Stimulated activated CD4-positive, alpha-beta T cell treated with anti-CD3 and anti-CD28 coated beads, TNF-alpha, amount 100 ng/mL, for 48 hours (primary cell): ENCODE measurements at regions not wholly inside any gene's neighbourhood (a gene's known extent, or its start where the extent isn't known, plus 50 kb on each side); places are given as distances from the start of the nearest gene placed in this dataset.

Experiments used
- DNase-seq, 3 donors: peaks; one replicate each; pipeline ENCODE4 v3.0.0-alpha.2; 2020; ENCODE audit warnings: low read depth in 3 of 3

DNA sequence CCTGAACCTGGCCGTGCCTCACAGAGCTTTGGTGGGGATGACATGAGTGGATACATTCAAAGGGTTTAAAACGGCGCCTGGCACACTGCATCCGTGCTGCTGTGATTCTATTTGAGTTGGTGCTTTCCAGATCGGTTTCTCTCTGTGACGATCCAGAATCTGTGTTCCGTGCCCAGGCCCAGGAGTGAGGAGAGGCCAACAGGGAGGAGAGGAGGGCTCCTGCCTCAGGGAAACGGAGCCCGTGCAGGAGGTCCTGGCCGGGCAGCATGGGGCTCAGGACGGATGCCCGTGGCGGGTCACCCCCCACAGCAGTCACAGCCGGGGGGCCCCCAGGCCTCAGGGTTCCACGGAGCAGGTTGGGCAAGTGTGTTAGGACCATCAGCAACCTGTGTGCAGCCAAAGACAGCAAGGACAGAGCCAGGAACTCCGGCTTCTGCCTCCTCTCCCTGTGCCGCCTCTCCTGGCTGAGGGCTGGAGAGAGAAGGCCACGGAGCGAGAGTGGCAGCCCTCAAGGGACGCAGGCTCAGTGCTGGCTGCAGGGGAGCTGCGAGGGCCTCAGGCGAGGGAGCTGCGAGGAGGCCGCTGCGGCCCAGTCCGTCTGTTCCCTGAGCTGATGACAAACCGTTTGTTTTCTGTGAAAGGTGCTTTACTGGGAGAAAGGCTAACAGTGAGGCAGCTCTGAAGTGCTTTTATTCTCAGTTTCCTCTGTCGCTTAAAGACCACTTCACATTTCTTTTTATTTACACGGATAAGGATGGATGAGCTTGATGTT lies 99.3 kb downstream of the METRNL start:
- DNase-seq = no peak

DNA sequence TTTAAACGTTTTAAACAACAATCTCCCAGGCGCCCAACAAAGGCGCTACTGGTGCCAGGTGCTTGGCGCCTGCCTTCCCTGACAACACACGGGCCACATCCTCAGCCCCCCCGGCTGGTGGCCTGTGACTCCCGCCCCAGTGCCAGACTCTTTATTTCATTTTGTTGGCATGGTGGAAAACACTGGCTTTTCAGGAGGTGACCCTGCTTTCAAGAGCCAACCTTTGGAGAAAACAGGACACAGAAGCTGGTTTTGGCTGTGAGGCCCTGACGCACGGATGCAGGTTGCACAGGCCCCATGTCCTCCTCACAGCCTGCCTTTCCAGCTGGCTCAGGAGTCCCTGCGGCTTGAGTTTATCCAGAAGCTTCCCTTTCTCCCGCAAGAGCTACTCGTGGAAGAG lies 100.0 kb downstream of the METRNL start:
- no peak for DNase-seq

DNA sequence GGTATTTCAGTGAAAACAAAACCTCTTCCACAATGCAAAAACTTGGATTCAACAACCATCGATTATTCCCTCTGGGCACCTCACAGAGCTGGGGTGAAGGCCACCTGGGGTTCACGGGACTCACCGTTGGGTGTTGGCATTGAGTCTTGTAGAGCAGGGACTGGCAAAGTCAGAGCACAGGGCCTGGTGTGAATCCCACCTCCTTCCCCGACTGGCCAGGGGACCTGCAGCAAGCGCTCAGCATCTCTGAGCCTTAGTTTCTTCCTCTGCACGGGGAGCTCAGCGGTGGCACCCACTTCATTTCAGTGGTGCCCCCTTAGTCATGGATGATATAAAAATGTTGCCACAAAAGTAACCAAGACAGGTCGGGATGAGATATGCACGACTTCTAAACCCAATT lies 100.4 kb downstream of the METRNL start:
- no peak for DNase-seq

DNA sequence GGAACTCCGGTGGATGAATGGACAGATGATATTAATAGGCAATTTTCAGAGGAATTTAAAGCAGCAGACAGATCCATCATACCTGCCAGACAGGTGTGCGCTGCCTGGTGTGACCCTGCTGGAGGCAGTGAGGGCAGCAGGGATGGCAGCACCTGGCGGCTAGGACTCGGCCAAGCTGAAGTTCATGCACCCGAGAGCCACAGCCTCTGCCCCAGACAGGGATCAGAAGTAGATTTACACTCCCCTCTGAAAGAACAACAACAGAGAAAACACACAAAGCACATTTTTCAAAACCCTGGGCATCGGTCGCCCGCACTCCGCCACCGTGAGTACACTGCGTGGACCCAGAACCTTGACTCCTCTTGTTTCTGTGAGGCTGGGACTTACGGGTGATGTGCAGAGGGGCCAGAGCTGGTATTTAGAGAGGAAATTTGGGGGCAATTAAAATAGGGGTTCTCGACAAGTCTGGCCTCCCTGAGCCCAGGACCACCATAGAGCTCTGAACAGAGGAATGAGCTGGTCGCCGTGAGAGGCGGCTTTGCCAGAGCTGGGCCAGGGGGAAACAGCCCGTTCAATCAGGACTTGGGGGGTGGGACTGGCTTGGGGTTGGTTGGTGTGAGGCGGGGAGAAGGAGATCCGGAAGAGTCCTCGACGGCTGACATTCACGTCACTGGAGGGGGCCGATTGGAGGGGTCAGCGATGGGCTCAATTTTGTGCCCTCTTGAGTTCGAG lies 101.0 kb downstream of the METRNL start:
- DNase-seq = no peak

DNA sequence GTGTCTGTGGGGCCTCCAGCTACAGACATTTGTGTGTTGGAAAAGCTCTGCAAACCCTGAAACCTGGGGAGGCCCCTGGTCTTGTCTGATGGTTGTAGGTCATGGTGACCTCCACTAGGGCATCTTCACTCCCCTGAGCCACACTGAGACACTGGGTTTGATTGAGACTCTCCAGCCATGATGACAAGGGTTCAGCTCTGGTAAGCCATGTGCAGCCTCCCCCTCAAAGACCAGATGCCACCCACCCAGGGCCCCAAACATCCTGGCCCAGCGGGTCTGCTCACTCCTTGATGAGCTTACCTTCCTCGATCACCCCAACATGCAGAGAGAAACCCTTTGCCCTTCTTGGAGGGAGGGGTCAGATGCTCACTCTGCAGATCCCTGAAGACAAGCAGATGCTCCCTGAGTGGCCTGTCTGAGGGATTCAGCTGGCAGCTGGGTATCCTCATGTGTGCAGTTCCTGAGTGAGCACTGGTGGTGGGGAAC lies 101.6 kb downstream of the METRNL start:
- DNase-seq = no peak

DNA sequence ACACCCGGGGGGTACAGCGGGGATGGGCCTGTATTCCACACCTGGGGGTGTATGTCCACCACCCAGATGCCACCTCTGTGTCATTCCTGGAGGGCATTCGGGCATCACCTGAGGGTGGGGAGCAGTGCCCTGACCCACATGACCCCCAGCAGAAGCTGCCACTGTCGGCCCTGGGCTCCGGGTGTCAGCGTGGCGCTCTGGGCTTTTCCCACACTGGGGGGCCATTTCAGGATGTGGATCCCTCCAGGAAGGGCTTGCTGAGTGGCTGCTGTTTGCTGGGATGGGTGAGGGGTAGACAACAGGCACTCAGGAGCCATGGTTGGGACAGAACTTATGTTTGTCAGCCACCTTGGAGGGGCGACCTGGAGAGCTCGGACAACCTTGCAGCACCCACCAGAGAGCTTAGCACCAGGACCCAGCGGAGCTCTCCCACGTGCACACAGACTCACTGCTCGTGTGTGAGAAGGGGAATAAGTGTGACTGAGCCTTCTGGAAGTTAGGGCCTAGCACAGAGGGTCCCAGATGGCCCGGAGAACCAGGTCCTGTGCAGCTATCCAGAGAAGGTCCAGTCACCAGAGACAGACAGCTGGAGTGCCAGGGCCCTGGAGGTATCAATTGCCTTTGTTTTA lies 102.7 kb downstream of the METRNL start:
- no peak for DNase-seq

DNA sequence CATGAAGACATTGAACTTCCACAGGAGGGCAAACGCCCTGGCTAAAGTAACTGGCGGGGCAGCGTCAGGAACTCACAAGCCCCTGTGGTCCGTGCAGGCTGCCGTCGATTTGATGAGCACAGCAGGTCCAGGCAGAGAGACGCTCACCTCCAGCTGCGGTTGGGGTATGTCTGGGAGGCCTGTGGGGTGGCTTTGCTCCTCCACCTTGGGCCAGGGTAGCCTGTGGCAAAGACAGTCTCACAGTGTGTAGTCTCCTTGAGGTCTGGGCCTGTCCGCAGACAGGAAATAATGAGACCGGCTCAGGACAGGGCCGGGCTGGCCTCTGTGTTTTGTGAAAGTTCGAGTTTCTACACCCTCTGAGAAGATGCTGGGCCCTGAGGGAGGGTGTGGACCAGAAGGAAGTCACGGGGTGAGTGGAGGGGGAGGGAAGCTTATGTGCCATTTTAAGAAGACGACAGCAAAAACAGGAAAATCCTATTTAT lies 103.3 kb downstream of the METRNL start:
- DNase-seq = no peak

DNA sequence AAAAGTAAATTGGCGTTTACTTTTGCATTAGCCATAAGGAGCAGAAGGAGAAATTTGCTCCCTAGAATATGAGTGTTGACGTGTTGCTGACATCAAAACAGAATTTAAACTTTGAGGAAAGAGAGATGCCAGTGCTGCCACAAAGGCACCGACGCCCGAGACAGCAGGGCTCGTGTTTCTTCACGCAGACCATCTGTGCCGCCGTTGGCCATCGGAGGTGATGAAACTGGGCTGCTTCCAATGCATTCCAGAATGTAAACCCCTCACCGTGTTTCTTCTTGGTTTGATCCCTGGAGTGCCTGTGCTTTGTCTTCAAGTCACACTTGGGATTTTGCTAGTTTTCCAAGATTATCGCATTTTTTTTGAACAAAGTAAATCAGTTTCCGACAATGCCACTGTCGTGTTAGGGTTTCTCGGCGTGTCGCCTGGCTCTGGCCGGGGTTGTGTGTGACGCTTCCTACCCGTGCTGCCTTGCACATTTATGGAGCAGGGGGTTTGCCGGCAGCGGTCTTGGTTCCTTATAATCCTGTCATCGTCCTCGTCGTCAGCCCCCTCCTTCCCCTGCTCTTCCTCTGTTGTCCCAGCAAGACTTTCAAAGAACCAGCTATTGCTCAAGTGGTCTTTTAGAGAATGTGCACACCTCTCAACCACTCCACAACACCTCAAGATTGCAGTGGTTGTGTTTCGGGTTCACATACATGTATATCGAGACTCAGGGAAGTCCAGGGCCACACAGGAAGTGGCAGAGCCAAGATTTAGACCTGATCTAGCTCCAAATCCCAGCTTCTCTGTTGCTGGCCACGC lies 103.9 kb downstream of the METRNL start:
- DNase-seq = no peak

DNA sequence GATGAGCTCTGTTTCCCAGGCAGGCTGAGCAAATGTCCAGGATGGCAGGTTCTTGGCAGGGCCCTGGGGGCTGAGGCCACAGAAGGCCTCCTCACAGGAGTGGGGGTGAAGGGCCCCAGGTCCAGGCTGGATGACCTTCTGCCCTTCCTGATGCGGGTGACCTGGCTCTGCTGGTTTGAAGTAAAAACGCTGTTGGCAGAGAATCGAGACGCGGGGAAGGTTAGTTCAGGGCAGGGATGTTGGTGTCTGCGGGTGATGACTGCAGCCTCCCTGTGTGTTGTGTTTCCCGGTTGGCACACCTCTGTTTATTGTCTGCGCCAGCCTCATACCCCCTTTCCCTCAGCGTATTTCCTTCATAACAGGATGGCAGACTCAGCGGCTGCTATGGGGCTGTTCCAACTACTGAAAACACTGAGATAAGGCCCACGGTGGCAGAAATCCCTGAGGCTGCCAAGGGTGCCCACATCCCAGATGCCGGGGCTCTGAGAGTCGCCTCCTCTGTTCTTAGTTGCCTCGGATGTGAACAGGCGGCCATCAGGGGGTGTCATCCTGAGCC lies 104.6 kb downstream of the METRNL start:
- DNase-seq = no peak

DNA sequence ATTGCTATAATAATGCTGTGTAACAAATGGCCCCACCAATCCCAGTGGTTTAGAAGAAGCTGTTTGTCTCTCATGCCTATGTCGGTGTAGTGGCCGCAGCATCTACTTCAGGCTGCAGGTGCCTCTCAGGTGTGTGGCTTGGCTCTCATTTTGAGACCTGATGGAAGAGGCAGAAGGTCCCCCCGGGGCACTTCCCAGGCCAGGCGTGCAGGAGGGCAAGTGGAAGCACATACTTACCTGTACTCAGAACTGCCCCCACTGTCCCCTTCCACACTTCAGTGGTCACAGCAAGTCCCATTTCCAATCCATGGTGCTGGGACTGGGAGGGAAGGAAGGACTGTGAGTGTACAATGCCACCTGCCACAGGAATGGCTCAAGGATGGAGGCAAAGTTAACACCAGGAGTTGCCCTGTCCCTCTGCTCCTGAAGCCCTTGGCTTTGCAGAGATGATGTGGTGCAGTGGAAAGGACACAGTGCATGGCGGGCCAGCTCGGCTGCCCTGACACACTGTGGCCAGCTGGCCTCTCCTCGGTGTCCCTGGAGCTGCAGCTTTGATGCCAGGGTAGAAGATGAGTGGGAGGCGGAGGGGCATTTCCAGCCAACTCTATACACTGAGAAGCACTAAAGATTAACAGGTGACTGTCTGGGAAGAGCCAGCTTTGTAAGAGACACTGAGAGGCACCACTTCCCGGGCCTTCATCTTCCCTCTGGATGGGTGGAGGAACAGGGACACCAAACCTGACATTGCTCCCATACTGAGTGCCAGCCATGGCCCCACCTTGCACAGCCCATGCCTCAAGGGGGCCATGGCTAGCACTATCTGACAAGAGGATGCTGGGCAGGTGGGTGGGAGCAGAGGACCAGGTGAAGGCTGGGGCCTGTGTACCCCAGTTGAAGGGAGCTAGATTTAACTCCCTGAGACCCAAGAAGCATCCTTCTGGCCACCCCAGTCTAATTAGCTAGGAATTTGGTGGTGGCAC lies 105.9 kb downstream of the METRNL start:
- DNase-seq = no peak

DNA sequence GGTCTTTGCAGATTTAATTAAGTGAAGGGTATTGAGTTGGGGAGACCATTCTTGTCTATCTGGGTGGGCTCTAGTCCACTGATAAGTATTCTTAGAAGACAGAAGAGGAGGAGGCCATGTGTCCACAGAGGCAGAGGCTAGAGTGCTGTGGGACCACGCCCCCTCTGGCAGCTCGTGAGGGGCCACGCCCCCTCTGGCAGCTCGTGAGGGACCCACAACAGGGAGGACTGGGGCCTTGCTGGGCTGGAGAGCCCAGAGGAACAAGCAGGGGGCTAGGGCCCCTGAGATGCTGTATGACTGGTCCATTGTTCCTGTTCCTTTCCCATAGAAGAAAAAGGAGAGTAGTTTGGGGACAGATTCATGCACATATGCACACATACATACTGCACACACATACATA lies 106.8 kb downstream of the METRNL start:
- DNase-seq = no peak

DNA sequence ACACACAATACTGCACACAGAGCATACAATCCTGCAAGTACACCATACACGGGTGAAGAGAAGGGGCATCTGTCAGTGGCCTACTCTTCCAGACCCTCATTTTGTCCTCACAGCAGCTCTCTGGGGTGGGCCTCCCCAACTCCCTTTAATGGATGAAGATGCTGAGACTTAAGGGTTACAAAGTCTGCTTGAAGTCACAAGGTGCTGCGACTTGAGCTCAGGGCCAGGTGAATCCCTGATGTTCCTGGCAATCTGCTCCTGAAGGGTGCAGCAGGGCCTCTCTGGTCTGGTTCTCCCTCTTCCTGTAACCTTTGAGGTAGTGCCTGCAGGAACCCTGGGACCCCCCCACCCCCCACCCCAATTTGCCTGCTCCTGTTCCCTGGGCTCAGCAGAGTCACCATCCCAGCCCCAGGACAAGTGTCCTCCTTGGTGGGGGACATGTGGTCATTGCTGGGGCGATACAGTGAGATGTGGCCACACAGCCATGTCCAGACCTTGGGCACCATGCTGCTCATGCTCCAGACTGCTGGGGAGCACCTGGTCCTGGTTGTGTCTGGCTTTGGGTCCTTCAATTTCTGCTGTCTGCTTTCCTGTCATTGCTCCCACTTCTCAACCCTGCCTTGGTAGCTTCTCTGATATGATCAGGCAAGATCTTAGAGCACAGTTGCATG lies 107.5 kb downstream of the METRNL start:
- no peak for DNase-seq

DNA sequence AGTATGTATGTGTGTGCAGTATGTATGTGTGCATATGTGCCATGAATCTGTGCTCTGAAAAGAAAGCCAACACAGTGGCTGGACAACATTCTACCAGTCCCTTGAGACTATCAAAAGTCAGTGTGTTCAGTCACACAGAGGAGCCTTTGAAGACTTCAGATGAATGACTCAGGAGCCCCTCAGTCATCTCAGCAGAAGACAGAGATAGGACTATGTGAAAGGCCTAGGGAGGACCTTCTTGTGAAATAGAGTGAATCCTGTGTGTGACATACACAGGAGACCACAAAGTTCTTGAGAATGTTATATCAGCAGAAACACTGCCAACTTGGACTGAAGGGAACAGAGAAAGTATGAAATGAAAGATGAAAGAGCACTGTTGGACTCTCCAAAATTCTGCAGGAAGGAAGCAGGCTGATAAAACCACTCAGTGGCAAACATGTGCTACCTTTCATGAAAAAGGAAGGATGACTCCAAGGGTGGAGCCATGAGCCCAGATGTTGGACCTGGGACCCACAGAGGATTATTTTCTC lies 108.4 kb downstream of the METRNL start:
- no peak for DNase-seq

DNA sequence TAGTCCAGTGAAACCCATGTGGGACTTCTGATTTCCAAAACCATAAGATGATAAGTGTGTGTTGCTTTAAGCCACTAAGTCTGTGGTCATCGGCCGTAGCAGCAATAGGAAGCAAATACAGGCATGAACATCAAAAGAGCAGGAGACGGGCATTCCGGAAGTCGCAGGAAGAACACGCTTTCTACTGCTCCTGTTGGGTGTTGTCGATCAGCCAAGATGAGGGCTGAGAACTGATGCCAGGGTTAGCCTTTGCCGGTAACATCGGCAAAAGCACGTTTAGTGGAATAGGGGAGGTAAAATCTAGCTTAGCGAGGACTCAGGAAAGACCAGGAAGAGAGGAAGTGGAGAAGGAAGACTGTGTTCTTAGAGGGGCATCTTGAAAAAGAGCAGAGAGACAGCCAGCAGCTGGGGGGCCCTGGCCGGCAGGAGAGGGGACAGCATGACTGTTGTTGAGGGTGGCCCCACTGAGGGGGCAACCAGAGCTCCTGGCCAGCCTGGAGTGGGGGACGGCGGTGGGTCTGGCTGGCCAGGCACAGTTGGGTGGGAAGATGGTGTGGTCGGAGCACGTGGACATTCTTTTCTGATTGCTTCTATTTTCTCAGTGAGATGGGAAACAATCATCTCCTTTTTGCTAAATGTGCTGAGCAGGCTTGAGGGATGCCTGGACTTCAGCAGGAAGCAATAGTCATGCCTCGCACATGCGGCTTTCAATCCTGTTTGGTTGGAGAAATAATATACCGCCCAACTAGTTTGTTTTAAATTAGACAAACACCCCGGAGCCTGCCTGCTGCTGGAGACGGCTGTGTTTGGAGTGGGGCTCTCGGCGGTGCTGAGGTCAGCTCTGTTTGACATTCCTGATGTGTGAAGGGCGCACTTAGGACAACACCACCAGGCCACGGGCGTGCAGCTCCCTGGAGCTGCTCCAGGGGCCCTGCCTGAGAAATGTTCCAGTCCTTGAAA lies 109.9 kb downstream of the METRNL start:
- DNase-seq = no peak

DNA sequence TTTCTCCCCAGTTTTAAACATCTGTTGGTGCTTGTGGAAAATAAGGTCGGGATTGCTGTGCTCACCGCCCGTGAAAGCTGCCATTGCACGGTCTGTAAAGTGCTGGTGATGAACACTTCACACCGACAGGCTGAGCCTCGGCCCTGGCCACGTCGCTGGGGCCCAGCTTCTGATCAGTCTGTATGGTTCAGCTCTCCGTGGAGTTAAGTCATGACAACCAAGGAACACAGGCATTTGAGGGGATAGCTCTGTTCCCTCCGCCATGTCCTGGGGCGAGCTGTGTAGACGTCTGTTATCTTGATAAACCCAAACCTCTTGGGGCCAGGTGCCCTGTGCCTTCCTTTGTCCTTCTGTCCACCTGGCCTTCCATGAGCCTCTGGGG lies 110.6 kb downstream of the METRNL start:
- no peak for DNase-seq

DNA sequence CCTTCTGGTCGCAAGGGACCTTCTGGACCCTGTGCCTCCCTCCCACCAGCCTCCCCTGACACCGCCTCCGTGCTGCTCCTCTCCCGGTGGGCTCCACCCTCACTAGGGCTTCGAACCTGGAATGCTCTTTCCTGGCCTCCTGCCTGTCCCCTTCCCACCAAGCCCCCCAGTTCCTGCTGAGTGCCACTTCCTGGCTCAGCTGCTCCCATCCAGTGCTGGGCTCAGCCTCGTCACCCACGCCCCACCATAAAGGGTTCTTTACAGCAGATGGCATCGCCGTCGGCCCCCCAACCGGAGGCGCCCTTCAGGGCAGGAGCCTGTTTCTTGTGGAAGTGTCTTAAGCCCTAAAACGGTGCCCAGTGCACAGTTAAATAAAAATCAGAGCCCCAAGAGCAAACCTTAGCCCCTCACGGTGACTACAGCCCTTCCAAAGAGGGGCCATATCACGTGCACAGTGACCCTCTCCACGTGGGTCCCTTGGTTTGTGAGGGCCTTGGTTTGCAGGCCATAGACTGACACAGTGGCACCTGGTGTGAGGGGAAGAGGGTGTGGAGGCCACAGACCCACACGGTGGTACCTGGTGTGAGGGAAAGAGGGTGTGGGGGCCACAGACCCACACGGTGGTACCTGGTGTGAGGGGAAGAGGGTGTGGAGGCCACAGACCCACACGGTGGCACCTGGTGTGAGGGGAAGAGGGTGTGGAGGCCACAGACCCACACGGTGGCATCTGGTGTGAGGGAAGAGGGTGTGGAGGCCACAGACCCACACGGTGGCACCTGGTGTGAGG lies 111.4 kb downstream of the METRNL start:
- DNase-seq = no peak

DNA sequence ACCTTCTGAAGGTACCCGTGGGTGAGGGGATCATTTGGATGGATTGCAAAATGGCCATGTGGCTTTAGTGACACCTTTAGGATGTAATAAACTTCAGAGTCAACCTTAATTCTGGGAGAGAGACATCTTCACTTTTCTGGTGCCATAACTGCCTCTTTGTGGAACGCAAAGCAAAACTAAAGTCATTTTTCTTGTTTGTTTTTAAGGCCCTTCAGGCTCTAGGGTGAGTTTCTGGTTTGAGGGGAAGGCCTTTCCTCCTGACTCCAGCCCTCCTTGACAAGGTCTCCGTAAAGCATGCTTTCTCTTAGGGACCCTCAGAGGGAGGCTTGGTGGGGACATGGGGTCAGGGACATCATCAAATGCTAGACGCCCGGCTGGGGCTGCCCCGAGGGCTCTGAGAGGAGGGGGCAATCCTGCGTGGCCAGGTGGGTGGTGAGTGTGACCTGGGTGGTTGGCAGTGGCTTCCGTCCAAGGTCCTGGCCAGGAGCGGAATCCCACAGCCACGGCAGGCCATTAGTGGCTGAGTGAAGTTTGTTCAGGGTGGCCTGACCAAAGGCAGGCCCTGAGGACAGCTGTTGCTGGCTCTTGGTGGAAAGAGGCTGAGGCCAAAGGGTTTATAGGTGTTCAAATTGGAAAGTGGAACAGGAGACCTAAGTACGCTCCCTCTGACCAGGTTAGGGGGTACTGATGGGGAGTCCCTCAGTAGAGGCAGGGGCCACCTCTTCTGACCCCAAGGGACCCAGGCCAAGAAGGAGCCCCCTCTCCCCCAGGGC lies 112.2 kb downstream of the METRNL start:
- no peak for DNase-seq
